ENCODE measurements at regions not wholly inside any gene's neighbourhood (a gene's known extent, or its start where the extent isn't known, plus 50 kb on each side); places are given as distances from the start of the nearest gene placed in this dataset.

- TF ChIP-seq EZH2 (IDR thresholded peaks at IDR 0.05; ENCODE audit: borderline replicate concordance) (no peak), CTCF (IDR thresholded peaks at IDR 0.05; ENCODE audit: poor library complexity) (no peak), EZH2phosphoT487 (IDR thresholded peaks at IDR 0.05; ENCODE audit: low read depth, severe bottlenecking, unreplicated experiment) (no peak)
Observed at GRCh38 chr4:128483816-128484215, 196.2 kb upstream of the PGRMC2 start.

Measured in hepatocyte (in vitro differentiated cells).